ENCODE measurements at regions not wholly inside any gene's neighbourhood (a gene's known extent, or its start where the extent isn't known, plus 50 kb on each side); places are given as distances from the start of the nearest gene placed in this dataset.

DNA sequence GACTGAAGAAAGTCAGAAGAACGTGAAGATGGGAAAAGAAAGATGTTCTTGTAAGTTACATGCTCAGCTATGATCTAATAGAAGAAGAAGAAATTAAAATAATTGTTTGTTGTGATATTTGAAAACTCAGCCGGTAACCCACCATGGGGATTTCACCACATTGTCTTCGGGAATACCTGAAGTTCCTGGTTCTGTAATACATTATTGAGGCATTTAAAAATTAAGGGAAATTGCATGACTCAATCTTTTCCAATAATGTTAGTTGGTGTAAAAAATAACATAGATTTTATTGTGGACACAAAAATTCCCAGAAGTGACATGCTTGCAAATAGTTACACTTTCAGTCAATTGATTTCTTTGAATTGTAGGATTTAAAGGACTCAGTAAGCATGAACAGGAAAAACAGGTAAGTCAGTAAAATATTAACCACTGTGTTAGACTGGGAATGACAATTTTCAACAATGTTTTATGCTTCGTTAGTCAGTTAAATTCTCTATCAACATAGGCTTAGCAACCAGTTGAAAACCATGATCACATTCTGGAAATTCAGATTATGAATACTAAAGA is 745.1 kb downstream of the LTN1 start:
- TF ChIP-seq POLR2AphosphoS5 (IDR thresholded peaks at IDR 0.05), result no peak
- TF ChIP-seq, protein P1, sequence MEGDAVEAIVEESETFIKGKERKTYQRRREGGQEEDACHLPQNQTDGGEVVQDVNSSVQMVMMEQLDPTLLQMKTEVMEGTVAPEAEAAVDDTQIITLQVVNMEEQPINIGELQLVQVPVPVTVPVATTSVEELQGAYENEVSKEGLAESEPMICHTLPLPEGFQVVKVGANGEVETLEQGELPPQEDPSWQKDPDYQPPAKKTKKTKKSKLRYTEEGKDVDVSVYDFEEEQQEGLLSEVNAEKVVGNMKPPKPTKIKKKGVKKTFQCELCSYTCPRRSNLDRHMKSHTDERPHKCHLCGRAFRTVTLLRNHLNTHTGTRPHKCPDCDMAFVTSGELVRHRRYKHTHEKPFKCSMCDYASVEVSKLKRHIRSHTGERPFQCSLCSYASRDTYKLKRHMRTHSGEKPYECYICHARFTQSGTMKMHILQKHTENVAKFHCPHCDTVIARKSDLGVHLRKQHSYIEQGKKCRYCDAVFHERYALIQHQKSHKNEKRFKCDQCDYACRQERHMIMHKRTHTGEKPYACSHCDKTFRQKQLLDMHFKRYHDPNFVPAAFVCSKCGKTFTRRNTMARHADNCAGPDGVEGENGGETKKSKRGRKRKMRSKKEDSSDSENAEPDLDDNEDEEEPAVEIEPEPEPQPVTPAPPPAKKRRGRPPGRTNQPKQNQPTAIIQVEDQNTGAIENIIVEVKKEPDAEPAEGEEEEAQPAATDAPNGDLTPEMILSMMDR (IDR thresholded peaks at IDR 0.05), result no peak
- TF ChIP-seq EP300 (IDR thresholded peaks at IDR 0.05), result no peak
- TF ChIP-seq POLR2A (IDR thresholded peaks at IDR 0.05), result no peak
